GM06990 (cell line): ENCODE measurements at regions not wholly inside any gene's neighbourhood (a gene's known extent, or its start where the extent isn't known, plus 50 kb on each side); places are given as distances from the start of the nearest gene placed in this dataset.

ENCODE experiments used
- DNase-seq: peaks from one replicate; pipeline ENCODE4 v3.0.0-alpha.2; 2011; ENCODE audit not compliant: insufficient read length; ENCODE audit errors: extremely low read depth
- H3K27me3 ChIP-seq: replicated peaks from 2 replicates; pipeline ENCODE4 v1.6.0; 2011; ENCODE audit warnings: low read length; ENCODE audit not compliant: control insufficient read depth, insufficient read depth
- H3K36me3 ChIP-seq: 2 replicates; pipeline ENCODE4 v1.5.1; 2011; ENCODE audit warnings: low read length; ENCODE audit not compliant: control insufficient read depth, insufficient read depth
- H3K4me3 ChIP-seq: replicated peaks from 2 replicates; pipeline ENCODE4 v1.5.1; 2011; ENCODE audit warnings: low read depth, mild to moderate bottlenecking, control low read depth, low read length
- CTCF ChIP-seq: IDR thresholded peaks from 2 replicates; pipeline ENCODE4 v1.5.1; 2011; ENCODE audit warnings: low read length, control low read depth, mild to moderate bottlenecking, inconsistent platforms; ENCODE audit not compliant: insufficient read depth, poor library complexity, severe bottlenecking

- Histone ChIP-seq H3K36me3 (no peaks in the 10 kb centered on the region), H3K27me3 (no peaks in the 10 kb centered on the region), H3K4me3 (no peak overlapping the region)
- TF ChIP-seq CTCF = no peak
- DNase-seq = no peak
These were observed 164.4 kb downstream of the CDH26 start for GRCh38 chr20:60122671-60123070.

DNA sequence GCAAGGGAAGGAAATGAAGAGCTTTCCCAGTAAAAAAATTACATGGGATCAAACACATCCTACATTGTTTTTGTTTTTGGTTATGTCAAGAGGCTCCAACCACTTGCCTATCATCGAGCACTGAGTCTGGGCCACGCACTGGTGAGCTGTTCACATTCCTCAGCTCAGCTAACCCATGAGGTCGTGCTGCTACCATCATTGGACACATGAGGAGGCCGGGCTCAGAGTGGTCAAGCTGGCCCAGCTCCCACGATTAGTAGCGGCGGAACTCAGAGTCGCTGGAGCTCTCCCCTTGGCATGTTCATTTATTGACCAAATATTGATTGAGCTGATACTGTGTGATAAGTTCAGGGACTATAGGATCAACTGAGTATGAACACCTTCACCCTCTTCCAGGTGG, 164.9 kb downstream of the CDH26 start:
- no peak for DNase-seq
- Histone ChIP-seq H3K4me3 (no peak overlapping the region), H3K36me3 (no peaks in the 10 kb centered on the region), H3K27me3 (no peaks in the 10 kb centered on the region)
- no peak for TF ChIP-seq CTCF

DNA sequence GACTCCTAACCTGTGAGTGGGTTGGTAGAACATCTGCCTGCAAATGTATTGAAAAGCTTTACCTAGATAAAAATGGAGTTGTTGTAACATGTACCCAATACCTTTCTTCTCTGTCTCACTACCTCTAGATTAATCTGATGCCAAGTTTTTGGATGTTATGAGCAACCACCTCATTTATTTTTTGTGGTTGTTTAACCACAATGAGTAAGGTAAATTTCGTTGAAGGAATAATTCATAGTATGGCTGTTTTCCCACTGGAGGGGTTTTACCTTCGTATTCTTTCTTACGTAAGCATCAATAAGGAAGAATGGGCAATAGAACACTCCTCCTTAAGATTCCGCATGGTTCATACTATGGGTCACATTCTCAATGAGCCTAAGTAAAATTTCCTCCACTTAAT, 165.4 kb downstream of the CDH26 start:
- H3K27me3 ChIP-seq = no peaks in the 10 kb centered on the region
- no peak for DNase-seq
- no peak overlapping the region for H3K4me3 ChIP-seq
- no peak for TF ChIP-seq CTCF
- H3K36me3 ChIP-seq = no peaks in the 10 kb centered on the region

GRCh38 chr20:60124776-60125381, 166.7 kb downstream of the CDH26 start:
- TF ChIP-seq CTCF = no peak
- H3K36me3 ChIP-seq = no peaks in the 10 kb centered on the region

DNA sequence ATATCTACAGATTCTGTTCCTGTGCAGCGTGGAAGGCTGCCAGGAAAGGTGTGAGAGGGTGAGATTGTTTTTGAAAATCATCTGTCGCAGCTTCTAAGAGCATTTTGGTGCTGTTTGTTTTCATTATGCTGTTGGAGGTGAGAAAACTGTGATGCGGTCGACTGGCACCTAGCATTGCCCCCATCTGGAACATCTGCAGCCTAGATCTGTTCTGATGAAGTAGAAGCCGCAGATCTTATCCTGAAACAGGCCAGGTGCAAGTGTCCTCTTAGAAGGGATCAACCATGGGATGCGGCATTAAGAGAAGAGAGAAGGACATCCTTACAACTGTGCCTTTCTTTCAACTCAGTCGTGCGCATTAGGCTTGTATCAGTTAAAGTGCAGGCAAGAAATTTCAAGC, 167.3 kb downstream of the CDH26 start:
- no peaks in the 10 kb centered on the region for H3K27me3 ChIP-seq
- no peak for TF ChIP-seq CTCF
- DNase-seq = no peak
- H3K36me3 ChIP-seq = no peaks in the 10 kb centered on the region
- no peak overlapping the region for H3K4me3 ChIP-seq

More at GRCh38 chr20:60124776-60125381, 166.7 kb downstream of the CDH26 start:
- Histone ChIP-seq H3K4me3 (no peak overlapping the region), H3K27me3 (no peaks in the 10 kb centered on the region)
- no peak for DNase-seq

GRCh38 chr20:60126975-60127374, 168.8 kb downstream of the CDH26 start:
- Histone ChIP-seq H3K36me3 (no peaks in the 10 kb centered on the region), H3K4me3 (no peak overlapping the region), H3K27me3 (no peaks in the 10 kb centered on the region)
- no peak for DNase-seq
- no peak for TF ChIP-seq CTCF
